ENCODE measurements at regions not wholly inside any gene's neighbourhood (a gene's known extent, or its start where the extent isn't known, plus 50 kb on each side); places are given as distances from the start of the nearest gene placed in this dataset.
"Not testable (repeated sequence)": the region's sequence is repeated elsewhere in the genome, so short reads cannot be mapped to it uniquely, and the experiment has no call there.

DNA sequence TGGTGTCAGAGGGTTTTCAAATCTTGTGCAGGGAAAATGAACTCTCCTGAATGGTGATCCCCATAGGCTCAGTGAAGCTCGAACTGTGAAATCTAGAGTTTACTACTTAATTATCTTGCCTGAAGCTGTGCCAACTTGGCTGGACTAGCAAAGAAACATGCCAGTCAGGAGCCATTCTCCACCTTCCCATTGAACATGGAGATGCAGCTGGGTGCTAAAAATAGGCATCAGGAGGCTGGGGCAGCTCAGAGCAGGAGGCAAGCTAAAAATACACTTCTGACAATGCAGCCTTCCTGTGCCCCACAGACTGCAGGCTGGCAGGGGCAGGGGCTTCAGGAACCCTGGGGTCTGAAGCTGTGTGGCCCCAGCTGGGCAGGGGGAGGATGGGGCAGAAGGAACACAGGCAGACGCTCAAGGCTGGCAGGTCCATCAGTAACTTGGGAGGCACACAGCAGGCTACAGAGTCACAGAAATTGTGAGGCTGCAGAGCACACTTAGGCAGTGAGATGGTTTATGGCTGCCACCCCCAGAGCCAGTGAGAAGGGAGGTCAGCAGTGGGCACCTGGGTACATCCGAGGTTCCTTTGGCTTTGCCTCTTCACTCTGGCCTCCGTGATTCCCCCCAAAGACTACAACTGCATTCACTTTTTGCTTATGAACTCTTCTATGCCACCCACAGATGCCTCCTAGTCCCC is 155.4 kb upstream of the KCND3 start:
- no peak overlapping the region for H3K27ac ChIP-seq (ENCODE audit: low read length)
- H3K9ac ChIP-seq (ENCODE audit: low read length) = no peak overlapping the region
- H4K20me1 ChIP-seq (ENCODE audit: insufficient read depth) = no peaks in the 10 kb centered on the region
- no peaks in the 10 kb centered on the region for H3K9me2 ChIP-seq (ENCODE audit: insufficient read depth, low read length)
- H3K79me2 ChIP-seq (replicated peaks; ENCODE audit: insufficient read depth, low read length) = no peaks in the 10 kb centered on the region
- no peaks in the 10 kb centered on the region for H3F3A ChIP-seq (ENCODE audit: insufficient read depth, low read length, poor library complexity, severe bottlenecking)
- H3K4me2 ChIP-seq (ENCODE audit: low read length) = no peak overlapping the region
- peaks cover 3% of the 10 kb centered on the region for H3K9me3 ChIP-seq (ENCODE audit: low read length)
- H3K36me3 ChIP-seq (ENCODE audit: insufficient read depth, low read length) = no peaks in the 10 kb centered on the region
- no peak overlapping the region for H2AFZ ChIP-seq (ENCODE audit: low read depth, low read length)
- no peak overlapping the region for H3K4me3 ChIP-seq (ENCODE audit: low read length)
- TF ChIP-seq MXI1 (conservative IDR thresholded peaks at IDR 0.05; ENCODE audit: poor library complexity, severe bottlenecking) (no peak), REST (IDR thresholded peaks at IDR 0.05; ENCODE audit: borderline replicate concordance) (no peak), EZH2 (IDR thresholded peaks at IDR 0.05; ENCODE audit: borderline replicate concordance, insufficient read depth, low read length, poor library complexity, severe bottlenecking) (no peak), RAD21 (conservative IDR thresholded peaks at IDR 0.05) (no peak), EP300 (conservative IDR thresholded peaks at IDR 0.05; ENCODE audit: poor library complexity, severe bottlenecking) (no peak), SMC3 (conservative IDR thresholded peaks at IDR 0.05; ENCODE audit: poor library complexity) (no peak), POLR2AphosphoS5 (IDR thresholded peaks at IDR 0.05) (no peak), TAF1 (IDR thresholded peaks at IDR 0.05; ENCODE audit: low read depth) (no peak)
- TF ChIP-seq, protein P1, sequence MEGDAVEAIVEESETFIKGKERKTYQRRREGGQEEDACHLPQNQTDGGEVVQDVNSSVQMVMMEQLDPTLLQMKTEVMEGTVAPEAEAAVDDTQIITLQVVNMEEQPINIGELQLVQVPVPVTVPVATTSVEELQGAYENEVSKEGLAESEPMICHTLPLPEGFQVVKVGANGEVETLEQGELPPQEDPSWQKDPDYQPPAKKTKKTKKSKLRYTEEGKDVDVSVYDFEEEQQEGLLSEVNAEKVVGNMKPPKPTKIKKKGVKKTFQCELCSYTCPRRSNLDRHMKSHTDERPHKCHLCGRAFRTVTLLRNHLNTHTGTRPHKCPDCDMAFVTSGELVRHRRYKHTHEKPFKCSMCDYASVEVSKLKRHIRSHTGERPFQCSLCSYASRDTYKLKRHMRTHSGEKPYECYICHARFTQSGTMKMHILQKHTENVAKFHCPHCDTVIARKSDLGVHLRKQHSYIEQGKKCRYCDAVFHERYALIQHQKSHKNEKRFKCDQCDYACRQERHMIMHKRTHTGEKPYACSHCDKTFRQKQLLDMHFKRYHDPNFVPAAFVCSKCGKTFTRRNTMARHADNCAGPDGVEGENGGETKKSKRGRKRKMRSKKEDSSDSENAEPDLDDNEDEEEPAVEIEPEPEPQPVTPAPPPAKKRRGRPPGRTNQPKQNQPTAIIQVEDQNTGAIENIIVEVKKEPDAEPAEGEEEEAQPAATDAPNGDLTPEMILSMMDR (IDR thresholded peaks at IDR 0.05; ENCODE audit: poor library complexity, severe bottlenecking) = no peak
- H3K27me3 ChIP-seq (ENCODE audit: insufficient read depth, low read depth, low read length) = no peaks in the 10 kb centered on the region

GRCh38 chr1:112146201-112146715 is 156.8 kb upstream of the KCND3 start:
- no peaks in the 10 kb centered on the region for H3K9me2 ChIP-seq (ENCODE audit: insufficient read depth, low read length)
- H3K4me3 ChIP-seq (ENCODE audit: low read length) = no peak overlapping the region
- H2AFZ ChIP-seq (ENCODE audit: low read depth, low read length) = no peak overlapping the region
- H3K27me3 ChIP-seq (ENCODE audit: insufficient read depth, low read depth, low read length) = no peaks in the 10 kb centered on the region
- no peaks in the 10 kb centered on the region for H3F3A ChIP-seq (ENCODE audit: insufficient read depth, low read length, poor library complexity, severe bottlenecking)
- no peak for TF ChIP-seq POLR2AphosphoS5 (IDR thresholded peaks at IDR 0.05)
- TF ChIP-seq SMC3 (conservative IDR thresholded peaks at IDR 0.05; ENCODE audit: poor library complexity) = no peak
- TF ChIP-seq MXI1 (conservative IDR thresholded peaks at IDR 0.05; ENCODE audit: poor library complexity, severe bottlenecking) = no peak
- TF ChIP-seq EP300 (conservative IDR thresholded peaks at IDR 0.05; ENCODE audit: poor library complexity, severe bottlenecking) = no peak
- TF ChIP-seq RAD21 (conservative IDR thresholded peaks at IDR 0.05) = no peak
- no peak for TF ChIP-seq TAF1 (IDR thresholded peaks at IDR 0.05; ENCODE audit: low read depth)
- TF ChIP-seq EZH2 (IDR thresholded peaks at IDR 0.05; ENCODE audit: borderline replicate concordance, insufficient read depth, low read length, poor library complexity, severe bottlenecking) = no peak
- no peak for TF ChIP-seq REST (IDR thresholded peaks at IDR 0.05; ENCODE audit: borderline replicate concordance)
- TF ChIP-seq, protein P1 (IDR thresholded peaks at IDR 0.05; ENCODE audit: poor library complexity, severe bottlenecking) = no peak
- H3K79me2 ChIP-seq (replicated peaks; ENCODE audit: insufficient read depth, low read length) = no peaks in the 10 kb centered on the region
- no peak overlapping the region for H3K4me2 ChIP-seq (ENCODE audit: low read length)
- H4K20me1 ChIP-seq (ENCODE audit: insufficient read depth) = no peaks in the 10 kb centered on the region
- H3K9ac ChIP-seq (ENCODE audit: low read length) = no peak overlapping the region
- H3K9me3 ChIP-seq (ENCODE audit: low read length) = peaks cover 7% of the 10 kb centered on the region
- H3K27ac ChIP-seq (ENCODE audit: low read length) = no peak overlapping the region
- no peaks in the 10 kb centered on the region for H3K36me3 ChIP-seq (ENCODE audit: insufficient read depth, low read length)

DNA sequence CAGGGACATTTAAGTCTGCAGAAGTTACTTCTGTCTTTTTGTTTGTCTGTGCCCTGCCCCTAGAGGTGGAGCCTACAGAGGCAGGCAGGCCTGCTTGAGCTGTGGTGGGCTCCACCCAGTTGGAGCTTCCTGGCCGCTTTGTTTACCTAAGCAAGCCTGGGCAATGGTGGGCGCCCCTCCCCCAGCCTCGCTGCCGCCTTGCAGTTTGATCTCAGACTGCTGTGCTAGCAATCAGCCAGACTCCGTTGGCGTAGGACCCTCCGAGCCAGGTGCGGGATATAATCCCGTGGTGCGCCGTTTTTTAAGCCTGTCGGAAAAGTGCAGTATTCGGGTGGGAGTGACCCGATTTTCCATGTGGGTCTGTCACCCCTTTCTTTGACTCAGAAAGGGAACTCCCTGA is 170.7 kb upstream of the KCND3 start:
- not testable (repeated sequence) for H4K20me1 ChIP-seq (ENCODE audit: insufficient read depth); H3K36me3 ChIP-seq (ENCODE audit: insufficient read depth, low read length); H3K4me2 ChIP-seq (ENCODE audit: low read length); H3K9me2 ChIP-seq (ENCODE audit: insufficient read depth, low read length); H2AFZ ChIP-seq (ENCODE audit: low read depth, low read length); H3K4me3 ChIP-seq (ENCODE audit: low read length); H3K9me3 ChIP-seq (ENCODE audit: low read length); H3K27me3 ChIP-seq (ENCODE audit: insufficient read depth, low read depth, low read length); H3F3A ChIP-seq (ENCODE audit: insufficient read depth, low read length, poor library complexity, severe bottlenecking); H3K9ac ChIP-seq (ENCODE audit: low read length); H3K79me2 ChIP-seq (replicated peaks; ENCODE audit: insufficient read depth, low read length); H3K27ac ChIP-seq (ENCODE audit: low read length)
